HL-60 (cell line): ENCODE measurements at regions not wholly inside any gene's neighbourhood (a gene's known extent, or its start where the extent isn't known, plus 50 kb on each side); places are given as distances from the start of the nearest gene placed in this dataset.

Source experiments
- DNase-seq, 2 experiments: peaks; one replicate each; pipeline ENCODE4 v3.0.0-alpha.2; 2010 to 2020; ENCODE audit warnings: low read depth in 1 of 2, low spot score in 1 of 2
- H3K27ac ChIP-seq: fragments of 250-450 bp; sonication (Bioruptor Pico); replicated peaks from 2 replicates; pipeline ENCODE4 v1.5.1; 2020; ENCODE audit warnings: mild to moderate bottlenecking, moderate library complexity
- H3K27me3 ChIP-seq: fragments of 250-450 bp; sonication (Bioruptor Pico); 2 replicates; pipeline ENCODE4 v1.5.1; 2021; ENCODE audit warnings: mild to moderate bottlenecking, moderate library complexity; ENCODE audit not compliant: insufficient read depth, poor library complexity, severe bottlenecking
- H3K4me3 ChIP-seq: replicated peaks from 2 replicates; pipeline ENCODE4 v1.5.1; 2011; ENCODE audit warnings: mild to moderate bottlenecking, control low read depth, low read length; ENCODE audit not compliant: insufficient read depth
- CTCF ChIP-seq: IDR thresholded peaks from one replicate; pipeline ENCODE4 v1.5.1; 2011; ENCODE audit warnings: low read length, control low read depth, inconsistent platforms; ENCODE audit not compliant: insufficient read depth
- GABPA ChIP-seq: IDR thresholded peaks from 2 replicates; pipeline ENCODE4 v1.6.1; 2012; ENCODE audit warnings: low read depth
- POLR2AphosphoS5 ChIP-seq: IDR thresholded peaks from 2 replicates; pipeline ENCODE4 v1.6.1; 2012; ENCODE audit warnings: low read depth
- REST ChIP-seq: IDR thresholded peaks from 2 replicates; pipeline ENCODE4 v1.6.1; 2012; ENCODE audit warnings: low read depth; ENCODE audit not compliant: insufficient replicate concordance
- SPI1 ChIP-seq: IDR thresholded peaks from 2 replicates; pipeline ENCODE4 v1.6.1; 2012; ENCODE audit warnings: low read depth, mild to moderate bottlenecking, borderline replicate concordance

GRCh38 chr15:47639042-47639441, 78.3 kb upstream of the SEMA6D start:
- Histone ChIP-seq H3K27ac (no peak overlapping the region), H3K27me3 (no peaks in the 10 kb centered on the region), H3K4me3 (no peak overlapping the region)
- no peak for DNase-seq
- TF ChIP-seq POLR2AphosphoS5 (no peak), CTCF (no peak), SPI1 (no peak), GABPA (no peak), REST (no peak)

- no peak for TF ChIP-seq GABPA
- no peak for TF ChIP-seq REST
- TF ChIP-seq SPI1 = no peak
- TF ChIP-seq POLR2AphosphoS5 = no peak
- no peak for TF ChIP-seq CTCF
- DNase-seq = no peak
- Histone ChIP-seq H3K4me3 (no peak overlapping the region), H3K27ac (no peak overlapping the region), H3K27me3 (no peaks in the 10 kb centered on the region)
These were observed 77.2 kb upstream of the SEMA6D start for GRCh38 chr15:47640079-47640478.

- no peak overlapping the region for H3K4me3 ChIP-seq
- TF ChIP-seq GABPA (no peak), SPI1 (no peak), CTCF (no peak), REST (no peak), POLR2AphosphoS5 (no peak)
- H3K27me3 ChIP-seq = no peaks in the 10 kb centered on the region
- no peak overlapping the region for H3K27ac ChIP-seq
- no peak for DNase-seq
These were observed 76.4 kb upstream of the SEMA6D start for GRCh38 chr15:47640901-47641300.
